ENCODE measurements at regions not wholly inside any gene's neighbourhood (a gene's known extent, or its start where the extent isn't known, plus 50 kb on each side); places are given as distances from the start of the nearest gene placed in this dataset.

DNA sequence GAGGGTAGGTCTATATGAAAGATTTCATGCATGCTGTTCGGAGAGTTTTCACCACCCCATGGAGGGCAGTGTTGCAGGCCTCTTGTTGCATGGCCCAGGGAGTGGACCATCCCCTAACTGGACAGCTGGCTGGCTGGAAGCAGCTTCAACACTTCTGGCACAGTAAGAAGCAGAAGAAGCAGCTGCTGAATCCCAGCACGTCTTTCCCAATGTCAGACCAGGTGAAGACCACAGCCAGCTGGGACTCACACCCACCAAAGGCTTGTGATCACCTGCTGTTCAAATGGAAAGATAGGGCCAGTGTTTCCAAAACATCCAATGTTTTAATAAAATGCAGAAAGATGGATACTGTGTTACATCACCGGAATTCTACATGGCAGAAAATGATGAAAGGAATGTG lies 1423.6 kb downstream of the AACS start:
- no peak for DNase-seq

DNA sequence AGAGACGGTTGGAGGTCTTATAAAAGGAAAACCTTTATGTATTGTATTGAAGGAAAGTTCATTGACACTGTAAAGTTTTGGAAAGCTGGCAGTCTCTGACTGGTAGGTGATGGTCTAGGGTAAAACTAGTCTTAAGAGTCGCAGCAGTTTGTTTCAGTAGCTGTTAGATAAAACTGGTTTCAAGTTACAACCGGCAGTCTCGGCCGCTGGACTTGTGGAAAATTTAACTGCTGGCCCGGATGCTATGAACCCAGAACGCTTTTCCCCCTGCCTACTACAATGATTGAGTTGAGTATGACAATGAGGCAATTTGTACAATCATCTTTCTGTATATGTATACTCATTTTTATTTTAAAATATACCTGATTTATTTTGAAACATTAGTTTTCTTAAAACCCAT lies 1426.9 kb downstream of the AACS start:
- DNase-seq: no peak

DNA sequence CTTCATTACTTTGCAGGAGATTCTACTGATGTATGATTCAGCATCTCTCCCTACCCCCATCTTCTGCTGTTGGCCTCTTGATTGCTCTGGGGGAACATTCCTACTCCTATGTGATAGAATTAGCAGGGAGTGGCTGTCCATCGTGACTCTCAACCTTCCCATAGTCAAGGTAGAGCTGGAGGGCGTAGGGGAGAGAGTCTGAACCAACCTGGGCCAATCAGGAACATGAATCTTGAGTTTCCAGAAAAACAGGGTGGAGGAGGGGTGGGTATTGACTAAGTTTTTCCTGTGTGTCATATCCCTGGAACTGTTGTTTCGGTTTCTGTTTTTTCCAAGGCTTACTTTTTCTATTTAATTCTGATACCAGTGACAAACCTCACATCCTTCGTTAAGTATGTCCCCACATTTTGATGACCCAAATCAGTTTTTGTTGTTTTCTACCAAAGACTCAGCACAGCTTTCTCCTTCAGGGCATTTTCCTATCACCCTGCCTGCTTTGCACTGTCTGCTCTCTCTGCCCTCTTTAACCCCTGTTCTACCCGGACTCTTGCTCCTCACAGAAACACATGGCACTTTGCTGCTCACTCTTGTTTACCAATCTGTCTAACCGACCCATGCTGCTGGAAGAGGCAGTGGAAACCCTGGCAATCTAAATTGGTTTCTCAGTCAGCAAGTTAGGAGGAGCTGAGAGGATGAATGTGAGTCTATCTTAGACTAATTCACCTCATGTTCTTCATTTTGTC lies 1428.3 kb downstream of the AACS start:
- no peak for DNase-seq

DNA sequence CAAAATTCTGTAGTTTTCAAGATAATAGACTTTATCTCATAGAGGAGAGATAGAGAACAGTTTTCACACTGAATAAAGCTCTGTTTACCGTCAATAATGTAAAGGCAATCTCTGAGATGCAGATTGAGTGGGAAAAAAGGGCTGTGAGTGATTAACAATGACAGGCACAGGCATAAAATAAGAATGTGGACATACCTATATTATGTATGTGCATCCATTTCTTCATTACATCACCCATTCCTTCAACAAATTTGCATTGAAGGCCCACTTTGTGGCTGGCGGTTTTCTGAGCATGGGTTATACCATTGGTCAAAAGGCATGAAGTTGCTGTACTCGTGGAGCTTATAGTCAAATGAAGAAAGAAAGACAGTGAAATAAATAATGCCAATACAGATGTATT lies 1431.0 kb downstream of the AACS start:
- DNase-seq: no peak

DNA sequence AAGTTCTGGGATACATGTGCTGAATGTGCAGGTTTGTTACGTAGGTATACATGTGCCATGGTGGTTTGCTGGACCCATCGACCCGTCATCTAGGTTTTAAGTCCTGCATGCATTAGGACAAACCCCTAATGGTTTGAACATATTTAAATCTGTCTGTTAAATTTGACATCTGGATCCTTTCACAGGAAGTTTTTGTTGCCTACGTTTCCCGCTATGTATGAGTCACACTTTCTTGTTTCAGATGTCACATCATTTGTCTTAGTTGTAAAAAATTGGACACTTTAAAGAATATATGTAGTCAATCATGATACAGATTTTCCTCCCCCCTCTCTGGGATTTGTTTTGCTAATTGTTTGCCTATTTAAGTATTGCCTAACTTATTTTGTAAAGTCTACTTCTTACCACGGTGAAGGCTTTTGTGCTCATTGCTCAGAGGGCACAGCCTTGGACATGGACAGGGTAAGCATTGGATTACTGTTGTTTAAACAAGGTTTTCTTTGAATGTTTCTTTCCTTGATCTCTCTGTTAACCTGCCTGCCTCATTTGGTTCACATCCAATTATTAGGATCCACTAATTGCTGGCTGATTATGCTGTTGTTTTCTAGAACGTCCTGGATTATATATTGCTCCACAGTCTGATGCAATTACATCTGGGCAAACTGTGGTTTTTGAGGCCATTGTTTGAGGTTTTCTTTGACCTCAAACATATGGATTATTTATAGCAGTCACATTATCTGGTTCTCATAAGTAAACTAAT lies 1441.4 kb downstream of the AACS start:
- no peak for DNase-seq

DNA sequence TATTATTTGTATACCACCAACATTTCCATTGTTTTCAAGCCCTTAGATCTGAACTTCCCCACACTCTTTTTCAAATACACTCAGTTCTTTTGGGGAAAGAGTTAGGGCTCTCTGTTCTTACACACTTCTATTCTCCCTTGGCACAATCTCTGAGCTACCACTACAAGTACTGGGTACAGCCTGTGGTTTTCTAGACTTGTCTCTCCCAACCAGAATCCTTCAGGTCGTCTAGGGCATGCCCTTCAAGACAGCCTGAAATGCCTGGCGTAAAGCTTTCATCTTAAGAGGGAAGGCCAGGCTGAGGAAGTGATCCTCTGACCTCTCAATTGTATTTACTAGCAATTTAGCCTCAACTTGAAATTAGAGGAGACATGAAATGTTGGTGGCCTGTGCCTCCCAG lies 1442.0 kb downstream of the AACS start:
- DNase-seq: no peak

DNA sequence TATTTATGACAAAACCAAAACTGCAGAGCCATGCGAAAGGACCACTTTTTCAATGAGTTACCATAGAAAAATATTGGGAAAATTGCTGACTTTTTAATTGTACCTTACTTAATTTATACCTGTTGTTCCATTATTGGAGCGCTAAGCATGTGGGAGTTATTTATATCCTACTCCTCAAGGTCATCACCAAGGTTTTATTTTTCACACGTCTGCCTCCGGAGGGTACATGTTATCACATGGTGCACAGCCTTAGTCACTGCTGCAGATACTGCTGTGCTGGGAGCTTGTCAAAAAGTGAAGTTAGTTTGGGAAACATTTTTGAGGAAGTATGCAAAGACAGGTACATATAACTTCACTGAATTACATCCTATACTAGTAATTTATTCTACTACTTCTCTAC lies 1444.3 kb downstream of the AACS start:
- DNase-seq: no peak

DNA sequence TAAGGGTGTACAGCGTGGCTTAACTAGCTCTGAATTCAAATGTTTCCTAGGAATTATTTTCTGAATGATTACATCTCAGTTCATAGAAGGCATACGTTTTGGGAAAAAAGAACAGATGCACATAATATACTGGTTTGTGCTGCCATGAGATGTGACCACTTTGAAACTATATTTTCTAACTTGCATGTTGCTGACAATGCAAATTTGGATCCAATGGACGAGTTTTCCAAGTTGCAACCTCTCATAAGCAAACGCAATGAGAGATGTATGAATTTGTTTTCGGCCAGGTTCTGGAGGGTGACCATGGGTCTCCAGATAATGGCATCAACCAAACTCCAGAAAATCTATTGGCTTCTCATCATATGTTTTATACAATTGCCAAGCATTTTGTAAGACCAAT lies 1445.4 kb downstream of the AACS start:
- DNase-seq: no peak

DNA sequence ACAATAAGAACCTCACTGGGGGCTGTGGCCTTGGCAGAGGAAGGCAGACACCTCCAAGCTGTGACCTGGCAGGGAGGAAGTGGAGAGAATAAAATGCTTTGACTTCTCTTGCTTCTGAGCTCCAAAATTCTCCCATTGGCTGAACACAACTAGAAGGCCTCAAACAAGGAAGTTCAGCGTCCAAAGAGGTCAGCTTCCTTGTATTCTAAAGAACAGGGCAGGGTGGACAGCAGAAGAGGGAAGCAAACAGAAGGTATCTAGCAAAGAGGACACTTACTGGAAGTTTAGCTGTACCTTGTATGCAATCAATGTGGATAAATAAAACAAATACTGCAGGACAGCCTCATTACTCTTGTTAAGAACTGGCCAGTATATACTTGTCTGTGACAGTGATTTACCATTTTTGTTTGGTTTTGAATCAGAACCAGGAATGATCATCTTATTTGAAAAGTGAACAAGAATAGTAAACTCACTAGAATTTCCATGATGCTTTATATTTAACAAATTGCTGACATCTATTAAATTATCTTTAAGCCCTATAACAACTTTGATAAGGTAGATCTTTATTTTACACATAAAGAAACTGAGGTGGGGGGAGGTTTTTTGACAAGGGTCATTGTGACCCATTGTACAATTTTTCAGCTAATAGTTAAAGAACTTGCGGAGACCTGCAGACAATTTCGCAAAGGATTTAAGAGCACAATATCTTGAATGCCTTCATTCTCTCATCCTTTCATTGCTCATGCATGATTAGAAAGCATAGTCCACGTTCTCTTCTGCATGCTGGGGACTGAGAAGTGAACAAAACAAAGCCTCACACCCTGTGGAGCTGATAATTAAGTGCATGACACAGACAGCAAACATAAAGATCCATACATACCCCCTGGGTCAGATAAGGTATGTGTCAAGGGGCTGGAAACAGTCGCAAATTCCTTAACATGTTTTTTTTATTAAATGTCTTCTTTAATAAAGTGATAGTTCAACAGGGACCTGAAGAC lies 1448.0 kb downstream of the AACS start:
- DNase-seq: no peak

DNA sequence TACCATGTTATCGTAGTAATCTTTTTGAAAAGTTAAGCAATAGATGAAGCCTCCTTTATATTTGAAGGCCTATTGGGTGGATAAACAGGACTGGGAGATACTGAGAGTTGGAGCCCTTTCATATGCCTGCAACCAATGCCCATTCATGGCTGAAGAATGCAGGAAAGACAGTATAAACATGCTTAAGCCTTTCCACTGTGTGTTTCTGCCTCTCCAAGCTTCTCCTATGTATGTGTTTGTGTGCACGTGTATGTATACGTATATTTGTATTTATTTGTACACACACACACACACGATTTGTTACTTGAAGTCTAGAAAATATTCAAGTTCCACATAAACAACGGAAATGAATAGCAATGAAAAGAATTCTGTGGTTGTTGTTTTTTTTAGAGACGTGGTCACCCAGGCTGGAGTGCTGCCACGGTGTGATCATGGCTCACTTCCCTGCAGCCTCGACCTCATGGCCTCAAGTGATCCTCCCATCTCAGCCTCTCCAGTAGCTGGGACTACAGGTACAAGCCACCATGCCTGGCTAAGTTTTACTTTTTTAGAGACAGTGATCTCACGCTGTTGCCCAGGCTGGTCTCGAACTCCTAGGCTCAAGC lies 1453.5 kb downstream of the AACS start:
- DNase-seq: no peak

DNA sequence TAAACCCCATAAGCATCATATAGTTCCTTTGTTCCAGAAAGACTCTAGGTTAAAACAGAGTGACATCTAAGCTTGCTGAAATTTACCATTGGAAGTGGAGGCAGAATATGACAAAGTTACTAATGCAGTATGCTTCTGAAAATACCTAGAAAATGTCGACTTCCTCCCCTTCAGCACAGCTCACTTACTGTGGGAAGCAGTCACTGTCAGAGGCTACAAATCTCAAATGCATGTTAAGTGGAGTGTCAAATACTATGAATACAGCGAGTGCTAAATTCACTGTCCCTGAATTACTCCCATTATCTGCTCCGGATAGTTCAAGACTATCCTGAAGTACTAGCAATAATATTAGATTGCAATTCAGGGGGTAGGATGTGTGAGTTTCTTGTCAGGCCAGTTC lies 1454.6 kb downstream of the AACS start:
- no peak for DNase-seq

DNA sequence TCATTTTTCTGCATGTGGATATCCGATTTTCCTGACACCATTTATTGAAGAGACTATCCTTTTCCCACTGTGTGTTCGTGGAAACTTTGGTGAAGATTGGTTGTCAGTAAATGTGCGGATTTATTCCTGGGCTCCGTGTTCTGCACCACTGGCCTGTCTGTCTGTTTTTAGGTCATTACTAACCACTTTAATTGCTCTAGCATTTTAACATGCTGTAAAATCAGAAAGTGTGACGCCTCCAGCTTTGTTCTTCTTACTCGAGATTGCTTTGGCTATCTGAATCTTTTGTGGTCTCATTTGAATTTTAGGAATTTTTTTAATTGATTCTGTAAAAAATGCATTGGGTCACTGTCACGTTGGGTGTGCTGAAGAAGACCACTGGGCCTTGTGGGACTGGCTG lies 1458.7 kb downstream of the AACS start:
- no peak for DNase-seq

DNA sequence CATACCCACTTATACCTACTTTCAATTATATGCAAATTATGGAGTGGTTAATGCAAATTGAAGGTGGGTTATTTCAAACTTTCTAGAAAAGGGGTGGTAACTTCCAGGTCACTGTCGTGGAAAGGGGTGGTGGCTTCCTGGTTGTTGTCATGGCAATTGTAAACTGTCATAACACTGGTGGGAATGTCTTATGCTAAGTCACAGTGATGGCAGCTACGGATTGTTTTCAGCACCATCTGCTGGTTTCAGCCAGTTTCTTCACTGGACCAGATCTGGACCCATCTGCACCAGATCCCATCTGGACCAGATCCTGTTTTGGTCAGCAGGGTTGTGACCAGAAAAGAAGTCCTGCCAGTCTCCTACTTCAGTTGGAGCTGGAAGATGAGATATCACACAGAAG lies 1469.3 kb downstream of the AACS start:
- no peak for DNase-seq

DNA sequence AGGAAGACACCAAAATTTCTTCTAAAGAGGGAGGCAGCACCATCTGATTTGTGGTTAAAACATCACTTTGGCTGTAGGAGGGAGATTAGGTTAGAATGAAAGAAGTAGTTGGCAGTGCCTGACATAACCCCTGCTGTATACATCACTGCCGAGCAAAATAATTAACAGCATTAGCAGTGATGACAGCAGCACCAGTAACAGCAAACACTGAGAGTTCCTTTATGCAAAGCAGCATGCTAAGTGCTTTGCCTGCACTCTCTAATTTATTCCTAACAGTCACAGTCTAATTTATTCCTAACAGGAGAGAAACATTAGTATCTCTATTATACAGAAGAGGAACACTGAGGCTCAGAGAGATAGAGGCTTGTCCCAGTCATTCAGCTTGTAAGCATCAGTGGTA lies 1469.7 kb downstream of the AACS start:
- no peak for DNase-seq

DNA sequence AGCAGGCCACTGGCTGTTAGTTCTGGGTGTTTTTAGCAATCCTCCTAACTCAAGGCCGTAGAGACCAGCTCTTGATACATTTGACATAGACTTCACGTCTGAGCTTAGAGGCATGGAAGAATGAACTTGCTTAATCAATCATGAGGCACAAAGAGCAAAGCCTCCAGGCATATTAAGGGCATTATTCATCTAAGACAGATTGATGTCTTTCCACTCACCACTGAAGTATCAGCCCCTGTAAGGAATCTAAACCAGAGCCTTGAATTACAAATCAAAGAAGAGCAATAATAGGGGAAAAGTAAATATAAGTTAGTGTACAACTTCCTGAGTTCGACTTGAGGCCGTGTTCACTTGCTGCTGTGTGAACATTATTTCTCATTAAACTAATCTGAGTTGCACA lies 1470.7 kb downstream of the AACS start:
- DNase-seq: no peak

DNA sequence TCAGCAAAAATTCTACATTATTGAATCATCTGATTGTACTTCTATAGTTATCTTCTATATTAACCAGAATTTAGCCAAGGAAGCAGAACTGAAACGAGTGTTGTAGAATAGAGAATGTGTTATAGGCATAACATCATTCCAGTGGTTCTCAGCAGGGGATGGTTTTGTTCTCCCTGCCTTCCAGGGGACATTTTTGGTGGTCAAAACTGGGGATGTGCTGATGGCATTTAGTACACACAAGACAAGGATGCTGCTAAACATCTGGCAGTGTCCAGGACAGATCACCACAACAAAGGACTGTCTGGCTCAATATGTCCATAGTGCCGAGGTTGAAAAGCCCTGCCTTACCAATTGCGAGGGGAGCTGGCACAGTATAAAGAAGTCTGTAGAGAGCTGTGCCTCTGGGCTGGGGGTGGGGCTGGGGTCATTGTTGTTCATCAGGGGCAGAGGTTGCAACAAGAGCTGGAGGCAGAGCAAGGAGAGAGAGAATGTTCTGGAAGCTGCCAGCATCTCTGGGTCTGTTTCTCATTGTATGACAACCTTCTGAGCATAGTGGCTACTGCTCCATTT lies 1472.8 kb downstream of the AACS start:
- DNase-seq: no peak

DNA sequence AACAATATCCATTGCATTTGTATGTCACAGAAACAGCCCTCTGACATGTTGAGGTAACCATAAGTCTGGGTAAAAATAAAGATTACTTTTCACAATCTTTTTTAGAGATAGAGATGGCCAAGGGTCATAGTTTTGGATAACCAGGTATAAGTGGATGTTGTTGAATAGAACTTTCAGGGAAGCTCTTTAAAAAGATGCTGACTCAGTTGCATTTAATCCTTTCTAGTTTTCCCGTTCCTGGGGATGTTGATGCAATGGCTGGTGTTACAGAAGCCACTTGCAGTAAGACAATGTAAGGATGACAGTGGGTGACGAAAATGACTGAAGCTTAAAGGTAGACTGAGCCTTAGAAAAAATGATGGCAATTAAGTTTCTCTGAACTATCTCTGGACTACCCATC lies 1473.7 kb downstream of the AACS start:
- DNase-seq: no peak

DNA sequence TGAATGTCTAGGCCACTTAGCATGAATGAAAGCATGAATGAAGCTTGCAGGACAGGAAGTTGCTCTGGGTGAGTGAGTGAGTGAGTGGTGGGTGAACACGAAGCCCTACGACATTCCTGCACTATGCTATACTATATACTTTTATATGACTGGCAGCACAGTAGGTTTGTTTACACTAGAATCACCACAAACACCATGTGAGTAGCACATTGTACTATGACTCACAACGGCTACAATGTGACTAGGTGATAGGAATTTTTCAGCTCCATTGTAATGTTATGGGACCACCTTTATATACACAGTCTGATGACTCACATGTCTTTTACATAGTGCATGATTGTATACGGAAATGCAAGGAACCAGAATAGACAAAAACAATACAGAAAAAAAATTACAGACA lies 1480.2 kb downstream of the AACS start:
- no peak for DNase-seq

DNA sequence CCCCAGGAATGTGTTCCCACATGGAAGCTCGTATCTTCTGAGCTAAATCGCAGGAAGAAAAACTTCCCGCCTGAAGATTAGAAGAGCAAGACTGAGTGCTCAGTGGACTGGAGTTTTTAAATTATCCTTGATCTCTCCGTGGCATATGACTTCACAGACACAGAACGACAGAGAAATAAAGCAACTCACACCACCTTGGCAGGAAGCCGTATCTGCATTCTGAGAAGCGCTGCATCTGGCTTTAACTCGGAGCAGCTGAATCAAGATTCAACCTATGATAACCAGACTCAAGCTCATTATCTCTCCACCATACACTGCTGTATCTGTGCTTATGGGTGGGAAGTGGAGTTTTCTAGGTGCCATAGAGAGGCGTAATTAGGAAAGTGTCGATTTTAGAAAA lies 1482.7 kb downstream of the AACS start:
- DNase-seq: no peak

DNA sequence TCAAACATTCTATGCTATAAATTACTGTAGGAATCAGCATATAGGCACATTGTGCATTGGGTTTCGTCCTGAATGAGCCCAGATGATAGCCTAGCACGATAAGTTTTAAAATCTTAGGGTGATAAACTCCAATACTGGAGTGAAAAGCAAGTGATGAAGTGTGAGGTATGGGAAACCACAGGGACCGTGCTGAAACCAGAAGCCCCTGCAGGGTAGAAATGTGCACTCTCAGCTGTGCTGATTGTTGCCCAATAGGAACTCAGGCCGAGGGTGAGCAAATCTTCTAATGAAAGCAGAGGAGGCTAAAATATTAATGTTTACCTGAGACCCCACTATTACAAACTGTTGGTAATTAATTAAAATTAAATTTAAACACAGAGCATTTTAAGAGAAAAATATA lies 1486.6 kb downstream of the AACS start:
- no peak for DNase-seq

DNA sequence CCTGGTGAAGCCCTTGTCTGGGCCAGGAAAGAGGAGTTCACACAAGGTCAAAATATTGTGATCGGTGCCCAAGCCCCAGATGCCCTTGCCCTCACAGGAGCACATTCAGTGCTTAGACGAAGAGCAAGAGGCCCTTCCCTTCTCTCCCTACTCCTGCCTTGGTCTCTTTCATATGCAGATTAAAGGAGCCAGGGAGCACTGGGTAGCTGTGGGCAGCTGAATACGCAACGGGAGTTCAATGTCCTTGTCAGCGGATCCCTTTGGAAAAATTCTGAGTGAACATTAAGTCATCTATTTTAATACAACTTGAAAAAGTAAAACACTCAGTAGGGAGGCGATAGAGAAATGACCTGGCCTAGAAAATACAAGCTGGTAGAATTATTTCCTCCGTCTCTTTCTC lies 1489.4 kb downstream of the AACS start:
- no peak for DNase-seq

DNA sequence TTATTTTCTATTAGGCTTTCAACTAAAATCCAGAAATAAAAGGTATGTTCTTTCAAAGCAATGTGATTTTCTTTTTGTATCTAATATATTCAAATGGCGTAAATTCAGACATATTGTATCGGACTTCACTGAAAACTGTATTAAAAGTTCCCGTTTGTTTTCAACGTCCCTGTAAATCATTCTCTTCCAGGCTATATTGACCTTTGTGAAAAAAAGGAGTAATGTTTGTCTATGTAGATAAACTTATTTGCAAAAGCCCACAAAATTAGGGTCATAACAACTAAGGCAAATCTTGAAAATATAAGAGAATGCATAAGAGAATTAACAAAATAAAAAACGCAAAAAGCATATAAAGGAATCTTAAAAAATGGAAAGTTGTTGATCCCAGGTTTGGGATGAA lies 1492.4 kb downstream of the AACS start:
- no peak for DNase-seq

DNA sequence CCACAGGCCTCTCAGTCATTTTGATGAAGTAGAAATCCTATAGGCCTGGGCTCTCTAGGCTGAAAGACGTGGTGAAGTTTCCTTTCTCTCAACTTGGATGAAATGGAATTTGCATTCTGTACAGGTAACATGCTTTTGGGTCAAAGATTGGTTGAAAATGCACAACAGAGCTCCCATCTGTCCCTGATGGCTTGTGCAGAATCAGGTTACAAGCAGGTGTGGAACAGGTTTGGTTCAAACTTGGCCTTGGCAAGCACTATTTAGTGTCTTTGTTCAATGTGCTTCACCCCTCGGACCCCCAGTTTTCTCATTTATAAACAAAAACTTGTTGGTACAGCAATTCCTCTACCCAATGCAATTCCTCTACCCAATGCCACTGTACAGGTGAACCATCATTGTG lies 1493.0 kb downstream of the AACS start:
- no peak for DNase-seq

Data from activated naive CD4-positive, alpha-beta T cell treated with Interleukin-2 at 50 U/mL for 16 hours (primary cell).